OCI-LY1 (cell line): ENCODE measurements at regions not wholly inside any gene's neighbourhood (a gene's known extent, or its start where the extent isn't known, plus 50 kb on each side); places are given as distances from the start of the nearest gene placed in this dataset.

Experiments
- H2AFZ ChIP-seq: fragments of 200-600 bp; sonication (generic), shearing (Covaris generic); 2 replicates; pipeline ENCODE4 v1.6.0; 2014; ENCODE audit warnings: antibody characterized with exemption, mild to moderate bottlenecking, low read length
- H3F3A ChIP-seq: fragments of 200-600 bp; sonication (generic), shearing (Covaris generic); 2 replicates; pipeline ENCODE4 v1.6.0; 2014; ENCODE audit warnings: mild to moderate bottlenecking, antibody characterized with exemption, low read length, moderate library complexity; ENCODE audit not compliant: insufficient read depth
- H3K27ac ChIP-seq: fragments of 200-600 bp; sonication (generic); 2 replicates; pipeline ENCODE4 v1.5.1; 2014; ENCODE audit warnings: low read length, mixed run types, mild to moderate bottlenecking, low read depth; ENCODE audit not compliant: poor library complexity, severe bottlenecking
- H3K27me3 ChIP-seq: fragments of 200-600 bp; sonication (generic); 2 replicates; pipeline ENCODE4 v1.6.0; 2014; ENCODE audit warnings: antibody characterized with exemption, mild to moderate bottlenecking, low read length, moderate library complexity; ENCODE audit not compliant: insufficient read depth
- H3K36me3 ChIP-seq: fragments of 200-600 bp; sonication (generic); 2 replicates; pipeline ENCODE4 v1.6.1; 2014; ENCODE audit warnings: mild to moderate bottlenecking, antibody characterized with exemption, low read length, moderate library complexity, mixed read lengths; ENCODE audit not compliant: insufficient read depth
- H3K4me1 ChIP-seq: fragments of 200-600 bp; sonication (generic); 2 replicates; pipeline ENCODE4 v1.5.1; 2014; ENCODE audit warnings: mild to moderate bottlenecking, low read length, moderate library complexity; ENCODE audit not compliant: insufficient read depth, severe bottlenecking
- H3K4me2 ChIP-seq: fragments of 200-600 bp; sonication (generic), shearing (Covaris generic); 2 replicates; pipeline ENCODE4 v1.6.1; 2014; ENCODE audit warnings: low read length
- H3K4me3 ChIP-seq: fragments of 200-600 bp; sonication (generic); 2 replicates; pipeline ENCODE4 v1.5.1; 2014; ENCODE audit warnings: low read length, low read depth, mild to moderate bottlenecking, mixed read lengths; ENCODE audit not compliant: poor library complexity, severe bottlenecking
- H3K79me2 ChIP-seq: fragments of 200-600 bp; shearing (Covaris generic); 2 replicates; pipeline ENCODE4 v1.6.1; 2016; ENCODE audit warnings: mixed run types, low read length, mixed read lengths; ENCODE audit not compliant: insufficient read depth
- H3K9ac ChIP-seq: fragments of 200-600 bp; sonication (generic), shearing (Covaris generic); 2 replicates; pipeline ENCODE4 v1.6.1; 2014; ENCODE audit warnings: mild to moderate bottlenecking, low read length, mixed read lengths
- H3K9me2 ChIP-seq: fragments of 200-600 bp; sonication (generic), shearing (Covaris generic); 2 replicates; pipeline ENCODE4 v1.6.1; 2014; ENCODE audit warnings: low read depth, mild to moderate bottlenecking, low read length, mixed read lengths
- H3K9me3 ChIP-seq: fragments of 200-600 bp; shearing (Covaris generic); 2 replicates; pipeline ENCODE4 v1.6.1; 2014; ENCODE audit warnings: low read length, mixed read lengths
- H4K20me1 ChIP-seq: fragments of 200-600 bp; sonication (generic), shearing (Covaris generic); 2 replicates; pipeline ENCODE4 v1.6.0; 2016; ENCODE audit warnings: mild to moderate bottlenecking, low read length; ENCODE audit not compliant: insufficient read depth
- EZH2 ChIP-seq: fragments of 200-600 bp; sonication (generic), shearing (Covaris generic); IDR thresholded peaks from 2 replicates; pipeline ENCODE4 v1.8.0; 2017; ENCODE audit warnings: borderline replicate concordance, mixed run types, mild to moderate bottlenecking, antibody characterized with exemption, low read length, moderate library complexity, mixed read lengths
- TF ChIP-seq, protein P1 (sequence below): fragments of 200-600 bp; sonication (generic), shearing (Covaris generic); IDR thresholded peaks from 2 replicates; pipeline ENCODE4 v1.5.1; 2017; ENCODE audit warnings: mild to moderate bottlenecking, antibody characterized with exemption, low read length, moderate library complexity, mixed read lengths

DNA sequence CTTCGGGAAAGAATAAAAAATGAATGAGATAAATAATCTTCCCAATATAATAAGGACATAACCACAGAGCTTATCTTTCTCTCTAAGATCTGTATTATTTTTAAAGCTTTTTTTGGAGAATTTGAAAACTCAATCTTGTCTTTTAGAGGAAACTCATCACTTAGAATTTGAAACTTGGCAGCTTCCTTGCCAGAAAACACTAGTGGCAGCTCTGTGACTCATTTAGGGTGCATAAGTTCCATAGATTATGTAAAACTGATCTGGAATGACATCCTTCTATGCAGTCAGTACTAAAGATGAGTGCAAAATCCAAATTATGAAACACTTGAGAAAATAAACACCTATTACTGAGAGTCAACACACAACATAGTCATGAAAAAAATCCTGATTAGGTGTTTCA is 848.0 kb downstream of the DACH1 start:
- Histone ChIP-seq H3K27ac (no peak overlapping the region), H3K9me2 (peaks cover 3% of the 10 kb centered on the region; the same call in 1 of the 2 replicates), H3K4me3 (no peak overlapping the region), H2AFZ (no peak overlapping the region), H3K4me2 (no peak overlapping the region), H3K9me3 (no peaks in the 10 kb centered on the region), H3K79me2 (no peaks in the 10 kb centered on the region), H3K9ac (no peak overlapping the region), H3K36me3 (no peaks in the 10 kb centered on the region), H3F3A (no peaks in the 10 kb centered on the region), H4K20me1 (no peaks in the 10 kb centered on the region), H3K4me1 (peaks cover 10% of the 10 kb centered on the region), H3K27me3 (no peaks in the 10 kb centered on the region)
- TF ChIP-seq, protein P1, sequence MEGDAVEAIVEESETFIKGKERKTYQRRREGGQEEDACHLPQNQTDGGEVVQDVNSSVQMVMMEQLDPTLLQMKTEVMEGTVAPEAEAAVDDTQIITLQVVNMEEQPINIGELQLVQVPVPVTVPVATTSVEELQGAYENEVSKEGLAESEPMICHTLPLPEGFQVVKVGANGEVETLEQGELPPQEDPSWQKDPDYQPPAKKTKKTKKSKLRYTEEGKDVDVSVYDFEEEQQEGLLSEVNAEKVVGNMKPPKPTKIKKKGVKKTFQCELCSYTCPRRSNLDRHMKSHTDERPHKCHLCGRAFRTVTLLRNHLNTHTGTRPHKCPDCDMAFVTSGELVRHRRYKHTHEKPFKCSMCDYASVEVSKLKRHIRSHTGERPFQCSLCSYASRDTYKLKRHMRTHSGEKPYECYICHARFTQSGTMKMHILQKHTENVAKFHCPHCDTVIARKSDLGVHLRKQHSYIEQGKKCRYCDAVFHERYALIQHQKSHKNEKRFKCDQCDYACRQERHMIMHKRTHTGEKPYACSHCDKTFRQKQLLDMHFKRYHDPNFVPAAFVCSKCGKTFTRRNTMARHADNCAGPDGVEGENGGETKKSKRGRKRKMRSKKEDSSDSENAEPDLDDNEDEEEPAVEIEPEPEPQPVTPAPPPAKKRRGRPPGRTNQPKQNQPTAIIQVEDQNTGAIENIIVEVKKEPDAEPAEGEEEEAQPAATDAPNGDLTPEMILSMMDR, result no peak
- no peak for TF ChIP-seq EZH2

GRCh38 chr13:71018544-71018943 is 848.5 kb downstream of the DACH1 start:
- TF ChIP-seq, protein P1, result no peak
- no peak for TF ChIP-seq EZH2
- Histone ChIP-seq H3K4me3 (no peak overlapping the region), H3K36me3 (no peaks in the 10 kb centered on the region), H2AFZ (no peak overlapping the region), H3K9ac (no peak overlapping the region), H3K9me3 (no peaks in the 10 kb centered on the region), H3K27ac (no peak overlapping the region), H4K20me1 (no peaks in the 10 kb centered on the region), H3K9me2 (peaks cover 3% of the 10 kb centered on the region; the same call in 1 of the 2 replicates), H3K27me3 (no peaks in the 10 kb centered on the region), H3K79me2 (no peaks in the 10 kb centered on the region), H3K4me1 (peaks cover 10% of the 10 kb centered on the region), H3F3A (no peaks in the 10 kb centered on the region), H3K4me2 (no peak overlapping the region)

- H3K27ac ChIP-seq, result no peak overlapping the region
- H3K9me2 ChIP-seq, result peaks cover 3% of the 10 kb centered on the region; the same call in 1 of the 2 replicates
- peaks cover 10% of the 10 kb centered on the region for H3K4me1 ChIP-seq
- no peaks in the 10 kb centered on the region for H4K20me1 ChIP-seq
- H2AFZ ChIP-seq, result no peak overlapping the region
- H3K27me3 ChIP-seq, result no peaks in the 10 kb centered on the region
- no peak overlapping the region for H3K4me3 ChIP-seq
- TF ChIP-seq, protein P1, result no peak
- TF ChIP-seq EZH2, result no peak
- no peaks in the 10 kb centered on the region for H3K79me2 ChIP-seq
- 0 out of 2 replicates have a peak, but pooled peaks cover 1% of the 10 kb centered on the region for H3F3A ChIP-seq
- no peak overlapping the region for H3K9ac ChIP-seq
- no peaks in the 10 kb centered on the region for H3K36me3 ChIP-seq
- no peaks in the 10 kb centered on the region for H3K9me3 ChIP-seq
- no peak overlapping the region for H3K4me2 ChIP-seq
These were observed 849.4 kb downstream of the DACH1 start for GRCh38 chr13:71017607-71018006.
